ENCODE measurements at regions not wholly inside any gene's neighbourhood (a gene's known extent, or its start where the extent isn't known, plus 50 kb on each side); places are given as distances from the start of the nearest gene placed in this dataset.
A peak's percentile ranks its signal among the peaks of the same experiment; 100 is the strongest.

DNA sequence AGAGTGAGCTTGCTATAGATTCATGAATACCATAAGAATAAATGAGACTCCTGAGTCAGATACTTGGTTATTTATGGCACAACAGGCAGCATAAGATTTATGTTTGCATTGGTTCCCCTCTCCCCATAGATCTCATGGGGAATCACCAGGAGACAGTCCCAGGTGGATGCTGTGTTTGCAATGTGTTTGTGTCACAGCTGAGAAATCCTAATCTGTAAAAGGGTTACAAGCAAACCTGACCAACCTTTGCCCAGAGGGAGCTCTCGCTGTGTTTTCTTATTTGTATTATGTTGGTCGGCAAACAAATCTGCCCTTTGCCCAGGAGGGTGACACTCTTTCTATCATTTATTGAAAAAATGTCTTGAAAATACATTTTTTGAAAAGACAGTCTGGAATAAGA lies 236.2 kb downstream of the ZPLD1 start:
- no peak overlapping the region for H3K27ac ChIP-seq (replicated peaks)
- H3K27me3 ChIP-seq (ENCODE audit: insufficient read depth, poor library complexity, severe bottlenecking) = no peaks in the 10 kb centered on the region
- TF ChIP-seq SPI1 (IDR thresholded peaks at IDR 0.05; ENCODE audit: borderline replicate concordance, low read depth) (no peak), POLR2AphosphoS5 (IDR thresholded peaks at IDR 0.05; ENCODE audit: low read depth) (no peak)
- TF ChIP-seq, protein P1, sequence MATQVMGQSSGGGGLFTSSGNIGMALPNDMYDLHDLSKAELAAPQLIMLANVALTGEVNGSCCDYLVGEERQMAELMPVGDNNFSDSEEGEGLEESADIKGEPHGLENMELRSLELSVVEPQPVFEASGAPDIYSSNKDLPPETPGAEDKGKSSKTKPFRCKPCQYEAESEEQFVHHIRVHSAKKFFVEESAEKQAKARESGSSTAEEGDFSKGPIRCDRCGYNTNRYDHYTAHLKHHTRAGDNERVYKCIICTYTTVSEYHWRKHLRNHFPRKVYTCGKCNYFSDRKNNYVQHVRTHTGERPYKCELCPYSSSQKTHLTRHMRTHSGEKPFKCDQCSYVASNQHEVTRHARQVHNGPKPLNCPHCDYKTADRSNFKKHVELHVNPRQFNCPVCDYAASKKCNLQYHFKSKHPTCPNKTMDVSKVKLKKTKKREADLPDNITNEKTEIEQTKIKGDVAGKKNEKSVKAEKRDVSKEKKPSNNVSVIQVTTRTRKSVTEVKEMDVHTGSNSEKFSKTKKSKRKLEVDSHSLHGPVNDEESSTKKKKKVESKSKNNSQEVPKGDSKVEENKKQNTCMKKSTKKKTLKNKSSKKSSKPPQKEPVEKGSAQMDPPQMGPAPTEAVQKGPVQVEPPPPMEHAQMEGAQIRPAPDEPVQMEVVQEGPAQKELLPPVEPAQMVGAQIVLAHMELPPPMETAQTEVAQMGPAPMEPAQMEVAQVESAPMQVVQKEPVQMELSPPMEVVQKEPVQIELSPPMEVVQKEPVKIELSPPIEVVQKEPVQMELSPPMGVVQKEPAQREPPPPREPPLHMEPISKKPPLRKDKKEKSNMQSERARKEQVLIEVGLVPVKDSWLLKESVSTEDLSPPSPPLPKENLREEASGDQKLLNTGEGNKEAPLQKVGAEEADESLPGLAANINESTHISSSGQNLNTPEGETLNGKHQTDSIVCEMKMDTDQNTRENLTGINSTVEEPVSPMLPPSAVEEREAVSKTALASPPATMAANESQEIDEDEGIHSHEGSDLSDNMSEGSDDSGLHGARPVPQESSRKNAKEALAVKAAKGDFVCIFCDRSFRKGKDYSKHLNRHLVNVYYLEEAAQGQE (IDR thresholded peaks at IDR 0.05; ENCODE audit: insufficient replicate concordance, low read depth) = no peak
- TF ChIP-seq, protein P2, sequence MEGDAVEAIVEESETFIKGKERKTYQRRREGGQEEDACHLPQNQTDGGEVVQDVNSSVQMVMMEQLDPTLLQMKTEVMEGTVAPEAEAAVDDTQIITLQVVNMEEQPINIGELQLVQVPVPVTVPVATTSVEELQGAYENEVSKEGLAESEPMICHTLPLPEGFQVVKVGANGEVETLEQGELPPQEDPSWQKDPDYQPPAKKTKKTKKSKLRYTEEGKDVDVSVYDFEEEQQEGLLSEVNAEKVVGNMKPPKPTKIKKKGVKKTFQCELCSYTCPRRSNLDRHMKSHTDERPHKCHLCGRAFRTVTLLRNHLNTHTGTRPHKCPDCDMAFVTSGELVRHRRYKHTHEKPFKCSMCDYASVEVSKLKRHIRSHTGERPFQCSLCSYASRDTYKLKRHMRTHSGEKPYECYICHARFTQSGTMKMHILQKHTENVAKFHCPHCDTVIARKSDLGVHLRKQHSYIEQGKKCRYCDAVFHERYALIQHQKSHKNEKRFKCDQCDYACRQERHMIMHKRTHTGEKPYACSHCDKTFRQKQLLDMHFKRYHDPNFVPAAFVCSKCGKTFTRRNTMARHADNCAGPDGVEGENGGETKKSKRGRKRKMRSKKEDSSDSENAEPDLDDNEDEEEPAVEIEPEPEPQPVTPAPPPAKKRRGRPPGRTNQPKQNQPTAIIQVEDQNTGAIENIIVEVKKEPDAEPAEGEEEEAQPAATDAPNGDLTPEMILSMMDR (IDR thresholded peaks at IDR 0.05; ENCODE audit: insufficient read depth, low read length) = no peak
- DNase-seq (ENCODE audit: low read depth in 1 of 2, low spot score in 1 of 2) = no peak
- H3K4me3 ChIP-seq (replicated peaks; ENCODE audit: insufficient read depth, low read length) = no peak overlapping the region

DNA sequence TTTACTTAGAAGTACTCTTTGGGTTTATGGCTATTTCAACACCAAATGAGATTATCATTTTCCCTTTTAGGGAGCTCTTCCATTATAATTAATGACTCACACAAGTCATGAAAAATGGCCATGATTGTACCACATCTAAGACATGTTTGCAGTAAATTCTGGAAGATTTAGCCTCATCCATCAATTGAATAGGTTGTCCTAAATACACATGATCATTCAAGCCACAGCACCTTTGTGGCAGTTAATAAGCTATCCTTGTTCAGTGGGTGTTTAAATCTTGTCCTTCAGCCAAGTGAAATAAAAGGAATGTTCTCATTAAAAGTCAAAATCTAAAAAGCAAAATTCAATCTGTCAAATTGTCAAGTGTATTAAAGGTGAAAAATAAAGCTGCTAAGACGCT lies 237.5 kb downstream of the ZPLD1 start:
- no peak overlapping the region for H3K4me3 ChIP-seq (replicated peaks; ENCODE audit: insufficient read depth, low read length)
- DNase-seq (ENCODE audit: low read depth in 1 of 2, low spot score in 1 of 2) = no peak
- H3K27me3 ChIP-seq (ENCODE audit: insufficient read depth, poor library complexity, severe bottlenecking) = no peaks in the 10 kb centered on the region
- H3K27ac ChIP-seq (replicated peaks) = no peak overlapping the region
- TF ChIP-seq SPI1 (IDR thresholded peaks at IDR 0.05; ENCODE audit: borderline replicate concordance, low read depth) (no peak), GABPA (IDR thresholded peaks at IDR 0.05; ENCODE audit: low read depth) (no peak), POLR2AphosphoS5 (IDR thresholded peaks at IDR 0.05; ENCODE audit: low read depth) (no peak)
- TF ChIP-seq, protein P1 (IDR thresholded peaks at IDR 0.05; ENCODE audit: insufficient replicate concordance, low read depth) = no peak
- TF ChIP-seq, protein P2 (IDR thresholded peaks at IDR 0.05; ENCODE audit: insufficient read depth, low read length) = no peak

DNA sequence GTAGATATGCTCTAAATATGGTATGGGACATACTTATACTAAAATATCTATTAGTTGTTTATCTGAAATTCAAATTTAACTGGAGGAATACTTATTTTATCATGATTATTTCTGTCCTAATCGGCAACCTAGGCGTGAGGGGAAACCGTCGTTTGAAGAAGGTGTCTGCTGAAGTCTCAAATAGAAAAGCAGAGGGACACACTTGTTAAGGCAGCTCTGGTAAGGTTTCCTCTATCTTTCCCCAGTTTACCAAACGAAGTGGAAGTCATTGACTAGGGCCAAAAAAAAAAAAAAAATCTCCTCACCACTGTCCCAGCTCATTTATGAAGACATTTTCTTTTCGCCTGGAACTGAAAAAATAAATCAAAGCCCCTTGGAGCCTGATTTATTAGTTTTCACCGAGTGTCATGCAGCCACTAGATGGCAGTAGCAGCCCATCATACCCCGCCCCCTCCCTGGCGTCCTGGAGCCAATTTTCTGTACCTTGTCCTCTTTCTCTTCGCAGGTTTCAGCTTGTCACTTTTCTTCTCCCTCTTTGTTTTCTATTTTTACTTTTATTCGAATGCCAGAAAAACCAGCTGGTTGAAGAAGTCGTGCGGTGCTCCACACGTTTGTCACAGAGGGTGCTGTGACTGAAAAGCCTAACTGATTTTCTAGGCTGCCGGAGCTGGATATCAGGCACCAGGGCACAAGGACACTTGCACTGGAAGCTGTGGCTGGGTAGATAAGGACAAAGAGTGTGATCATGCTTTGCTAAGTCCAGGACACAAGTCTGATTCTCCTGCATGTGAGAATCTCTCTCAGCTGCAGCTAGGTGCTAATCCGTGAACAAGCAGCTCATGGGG lies 238.7 kb downstream of the ZPLD1 start:
- DNase-seq (ENCODE audit: low read depth in 1 of 2, low spot score in 1 of 2) = peak; percentile 10 to 38
- no peaks in the 10 kb centered on the region for H3K27me3 ChIP-seq (ENCODE audit: insufficient read depth, poor library complexity, severe bottlenecking)
- TF ChIP-seq, protein P1 (IDR thresholded peaks at IDR 0.05; ENCODE audit: insufficient replicate concordance, low read depth) = no peak
- TF ChIP-seq, protein P2 (IDR thresholded peaks at IDR 0.05; ENCODE audit: insufficient read depth, low read length) = peak; percentile 53
- no peak overlapping the region for H3K27ac ChIP-seq (replicated peaks)
- no peak overlapping the region for H3K4me3 ChIP-seq (replicated peaks; ENCODE audit: insufficient read depth, low read length)

Data from HL-60 (cell line).